ENCODE measurements at regions not wholly inside any gene's neighbourhood (a gene's known extent, or its start where the extent isn't known, plus 50 kb on each side); places are given as distances from the start of the nearest gene placed in this dataset.

- H2AK9ac ChIP-seq (replicated peaks; ENCODE audit: low read depth, low read length, poor library complexity) = no peak overlapping the region
- H2BK5ac ChIP-seq (ENCODE audit: low read depth, low read length, poor library complexity, severe bottlenecking) = no peak overlapping the region
- dilution Hi-C loops (cut with HindIII; ENCODE audit: low sequenced_read_pairs, unreplicated experiment) (no loop called here), in situ Hi-C loops (cut with MboI; ENCODE audit: low sequenced_read_pairs) (no loop called here), intact Hi-C loops (cut with micrococcal nuclease) (no loop called here)
- no peak overlapping the region for H2BK20ac ChIP-seq (ENCODE audit: low read depth, low read length)
- H3K4me1 ChIP-seq (ENCODE audit: control insufficient read depth, insufficient read depth, low read length) = peaks cover 2% of the 10 kb centered on the region
- H3K9me1 ChIP-seq (ENCODE audit: insufficient read depth, low read length) = no peaks in the 10 kb centered on the region
- H3K9ac ChIP-seq (ENCODE audit: low read depth, low read length) = no peak overlapping the region
- no peak overlapping the region for H3K4ac ChIP-seq (ENCODE audit: low read depth, low read length)
- H3K18ac ChIP-seq (ENCODE audit: low read depth, low read length) = no peak overlapping the region
- no peak overlapping the region for H3K56ac ChIP-seq (ENCODE audit: extremely low read depth, insufficient read depth, low read length)
- no peak overlapping the region for H3K4me3 ChIP-seq (ENCODE audit: insufficient read depth, low read depth, low read length)
- no peak overlapping the region for H4K8ac ChIP-seq (ENCODE audit: low read depth in 2 of 2, low read length in 2 of 2)
- no peak overlapping the region for H3K4me2 ChIP-seq (ENCODE audit: low read depth, low read length)
- no peaks in the 10 kb centered on the region for H3K9me3 ChIP-seq (ENCODE audit: control insufficient read depth, insufficient read depth, low read length)
- H4K20me1 ChIP-seq (ENCODE audit: insufficient read depth, low read length) = no peaks in the 10 kb centered on the region
- no peak overlapping the region for H2AK5ac ChIP-seq (ENCODE audit: low read depth, low read length)
- H2AFZ ChIP-seq (replicated peaks; ENCODE audit: low read length, poor library complexity) = no peak overlapping the region
- H2BK120ac ChIP-seq (ENCODE audit: low read depth, low read length) = no peak overlapping the region
- CTCF ChIA-PET = no interaction called here
- no peak overlapping the region for H2BK15ac ChIP-seq (ENCODE audit: low read depth, low read length)
- no peak overlapping the region for H4K5ac ChIP-seq (ENCODE audit: low read depth, low read length)
- H3K27me3 ChIP-seq (ENCODE audit: control insufficient read depth, insufficient read depth, low read length) = no peaks in the 10 kb centered on the region
- no peaks in the 10 kb centered on the region for H3K79me1 ChIP-seq (ENCODE audit: low read depth in 1 of 2, low read length in 2 of 2)
- no CpG with 5 or more reads among the region's 2 CpGs for WGBS, 2 experiments (ENCODE audit: extremely low coverage in 2 of 2, insufficient read length in 1 of 2)
- H3K23ac ChIP-seq (ENCODE audit: low read depth, low read length) = no peak overlapping the region
- no TSS peak for BruUV-seq (replicated peaks)
- H3K27ac ChIP-seq (ENCODE audit: insufficient read depth, low read length) = no peak overlapping the region
- no peak overlapping the region for H4K91ac ChIP-seq (ENCODE audit: insufficient read depth, low read depth, low read length)
- DNase-seq = no peak
- TF ChIP-seq RCOR1 (IDR thresholded peaks at IDR 0.05; ENCODE audit: insufficient replicate concordance, low read length) = no peak
- TF ChIP-seq FOS (IDR thresholded peaks at IDR 0.05; ENCODE audit: low read depth, low read length) = no peak
- TF ChIP-seq SMC3 (IDR thresholded peaks at IDR 0.05; ENCODE audit: low read depth, low read length) = no peak
- TF ChIP-seq BHLHE40 (IDR thresholded peaks at IDR 0.05; ENCODE audit: low read depth, low read length) = no peak
- TF ChIP-seq NFE2L2 (IDR thresholded peaks at IDR 0.05; ENCODE audit: low read depth, low read length) = no peak
- no peak for TF ChIP-seq MAZ (IDR thresholded peaks at IDR 0.05; ENCODE audit: borderline replicate concordance, low read depth, low read length)
- TF ChIP-seq, protein P1, sequence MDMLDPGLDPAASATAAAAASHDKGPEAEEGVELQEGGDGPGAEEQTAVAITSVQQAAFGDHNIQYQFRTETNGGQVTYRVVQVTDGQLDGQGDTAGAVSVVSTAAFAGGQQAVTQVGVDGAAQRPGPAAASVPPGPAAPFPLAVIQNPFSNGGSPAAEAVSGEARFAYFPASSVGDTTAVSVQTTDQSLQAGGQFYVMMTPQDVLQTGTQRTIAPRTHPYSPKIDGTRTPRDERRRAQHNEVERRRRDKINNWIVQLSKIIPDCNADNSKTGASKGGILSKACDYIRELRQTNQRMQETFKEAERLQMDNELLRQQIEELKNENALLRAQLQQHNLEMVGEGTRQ (IDR thresholded peaks at IDR 0.05; ENCODE audit: low read depth, low read length) = no peak
- TF ChIP-seq MXI1 (IDR thresholded peaks at IDR 0.05; ENCODE audit: borderline replicate concordance, low read depth, low read length) = no peak
- no peak for TF ChIP-seq POLR2A (IDR thresholded peaks at IDR 0.05; ENCODE audit: low read depth, low read length)
- no peak for TF ChIP-seq CEBPB (IDR thresholded peaks at IDR 0.05; ENCODE audit: low read depth, low read length)
- no peak for TF ChIP-seq CTCF (conservative IDR thresholded peaks at IDR 0.05; ENCODE audit: low read depth, low read length)
- POLR2A ChIA-PET (ENCODE audit: unreplicated experiment) = no interaction called here
- no peak overlapping the region for H3K14ac ChIP-seq (replicated peaks; ENCODE audit: low read depth, low read length)
- H3K36me3 ChIP-seq (ENCODE audit: control insufficient read depth, insufficient read depth, low read length) = peaks cover 36% of the 10 kb centered on the region
- no peak for ATAC-seq (ENCODE audit: low read depth)
Observed at GRCh38 chr6:165905744-165906143, 242.7 kb upstream of the PDE10A start.
